Stimulated activated CD4-positive, alpha-beta T cell treated with anti-CD3 and anti-CD28 coated beads, Interleukin-2, amount 100 ng/mL, for 24 hours (primary cell): ENCODE measurements at regions not wholly inside any gene's neighbourhood (a gene's known extent, or its start where the extent isn't known, plus 50 kb on each side); places are given as distances from the start of the nearest gene placed in this dataset.
"Not testable (repeated sequence)": the region's sequence is repeated elsewhere in the genome, so short reads cannot be mapped to it uniquely, and the experiment has no call there.

ENCODE experiments used
- DNase-seq, 2 donors: peaks; one replicate each; pipeline ENCODE4 v3.0.0-alpha.2; 2020

DNA sequence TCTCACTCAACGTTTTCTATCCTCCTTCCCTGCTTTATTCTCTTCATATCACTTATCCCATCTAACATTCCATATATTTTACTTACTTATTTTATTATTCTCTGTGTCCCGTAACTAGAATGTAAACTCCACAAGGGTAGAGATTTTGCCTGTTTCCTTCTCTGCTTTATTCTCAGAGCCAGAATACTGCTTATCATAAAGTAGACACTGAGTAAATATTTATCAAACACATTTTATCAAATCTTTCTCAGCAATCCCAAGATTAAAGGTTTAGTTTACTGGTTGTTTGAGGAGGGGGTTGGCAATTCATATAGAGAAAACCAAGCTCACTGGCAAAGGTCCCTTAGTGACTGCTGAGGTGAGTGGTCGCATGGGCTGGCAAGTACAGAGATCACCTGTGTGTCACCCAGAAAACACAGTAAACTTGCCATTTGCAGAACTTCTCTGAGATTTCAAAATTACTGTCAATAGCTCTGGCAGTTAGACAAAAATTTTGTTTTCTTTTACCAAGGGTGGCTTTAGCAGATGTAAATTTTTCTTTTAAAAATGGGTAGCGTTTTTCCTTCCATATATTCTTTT is 662.4 kb downstream of the UTRN start:
- DNase-seq, result no peak

DNA sequence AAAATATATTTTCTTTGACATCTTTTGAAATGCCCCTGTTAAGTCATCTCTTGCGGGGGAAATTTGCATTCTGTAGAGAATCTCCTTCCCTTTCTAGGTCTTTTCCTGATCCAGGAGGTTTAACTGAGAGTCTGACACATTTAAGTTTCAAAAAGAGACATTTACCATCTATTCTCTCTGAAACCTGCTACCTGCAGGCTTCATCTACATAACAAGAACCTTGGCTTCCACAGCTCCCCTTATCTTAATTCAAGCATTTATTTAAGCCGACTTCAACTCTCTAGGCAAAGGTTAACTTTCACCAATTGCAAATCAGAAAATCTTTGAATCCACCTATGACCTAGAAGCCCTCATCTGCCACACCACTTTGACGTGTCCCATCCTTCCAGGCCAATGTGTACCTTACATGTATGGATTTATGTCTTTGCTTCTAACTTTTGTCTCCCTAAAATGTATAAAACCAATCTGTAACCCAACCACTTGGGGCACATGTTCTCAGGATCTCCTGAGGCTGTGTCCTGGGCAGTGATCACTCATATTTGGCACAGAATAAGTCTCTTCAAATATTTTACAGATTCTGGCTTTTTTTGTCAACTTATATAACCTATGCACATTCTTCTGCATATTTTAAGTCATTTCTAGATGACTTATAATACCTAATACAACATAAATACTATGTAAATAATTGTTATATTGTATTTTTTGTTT is 666.7 kb downstream of the UTRN start:
- DNase-seq, result no peak

DNA sequence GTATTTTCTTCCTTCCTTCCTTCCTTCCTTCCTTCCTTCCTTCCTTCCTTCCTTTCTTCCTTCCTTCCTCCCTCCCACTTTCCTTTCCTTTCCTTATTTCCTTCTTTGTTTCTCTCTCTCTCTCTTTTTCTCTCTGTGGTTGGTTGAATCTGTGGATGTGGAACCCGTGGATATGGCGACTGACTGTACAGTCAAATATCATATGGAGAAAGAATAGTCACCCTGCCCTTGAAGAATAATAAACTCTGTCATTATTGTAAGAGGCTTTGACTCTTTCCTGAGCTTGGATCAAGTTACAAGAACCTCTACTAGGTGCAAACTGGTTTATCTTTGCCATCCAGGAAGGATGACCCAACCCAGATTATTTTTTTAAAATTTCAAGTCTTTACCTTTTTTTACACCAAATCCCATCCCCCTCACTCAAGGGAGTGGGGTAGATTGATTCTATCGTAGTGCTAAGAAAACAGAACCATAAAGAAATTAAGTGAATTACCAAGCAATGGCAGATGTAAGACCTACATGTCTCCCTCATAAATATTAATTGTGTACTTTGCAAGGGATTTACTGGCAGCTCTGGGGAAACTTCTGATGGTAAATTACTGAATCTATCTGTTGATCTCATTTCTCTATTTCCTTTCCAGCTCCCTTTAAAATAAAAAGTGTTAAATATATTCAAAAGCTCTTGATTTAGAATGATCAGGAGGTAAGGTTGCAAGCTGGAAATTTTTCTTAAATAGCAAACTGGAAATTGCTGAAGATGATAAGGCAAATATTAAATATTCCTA is 667.5 kb downstream of the UTRN start:
- no peak for DNase-seq

DNA sequence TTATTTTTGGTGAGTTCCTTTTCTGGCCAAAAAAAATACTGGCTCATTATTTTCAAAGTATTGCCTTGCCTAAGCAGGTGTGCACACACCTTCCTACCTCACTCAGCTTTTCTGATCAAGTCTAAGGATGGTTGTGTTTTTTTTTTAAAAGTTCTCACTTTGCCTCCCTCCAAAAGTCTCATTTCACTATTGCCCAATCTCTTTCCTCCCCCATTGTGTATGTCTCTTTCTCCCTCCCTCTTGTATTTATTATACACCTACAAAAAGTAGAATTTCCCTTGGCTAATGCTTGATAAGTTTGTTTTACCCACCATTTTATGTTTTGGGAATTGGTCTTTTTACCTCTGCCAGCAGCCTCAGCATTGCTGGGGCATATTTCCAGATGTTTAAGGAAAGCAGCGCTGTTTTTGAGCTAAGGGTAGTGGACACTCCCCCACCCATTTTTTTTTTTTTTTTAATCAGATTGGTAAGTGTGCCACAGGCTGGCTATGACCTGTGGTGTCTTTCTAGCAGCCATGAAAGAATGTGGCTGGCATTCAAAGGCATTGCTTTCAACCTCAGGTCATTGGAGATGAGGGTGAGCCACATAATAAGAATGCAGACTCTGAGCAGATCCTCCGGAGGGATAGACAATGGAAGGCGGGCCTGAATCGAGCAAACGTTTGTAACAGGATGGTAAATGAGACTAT is 668.6 kb downstream of the UTRN start:
- no peak for DNase-seq

DNA sequence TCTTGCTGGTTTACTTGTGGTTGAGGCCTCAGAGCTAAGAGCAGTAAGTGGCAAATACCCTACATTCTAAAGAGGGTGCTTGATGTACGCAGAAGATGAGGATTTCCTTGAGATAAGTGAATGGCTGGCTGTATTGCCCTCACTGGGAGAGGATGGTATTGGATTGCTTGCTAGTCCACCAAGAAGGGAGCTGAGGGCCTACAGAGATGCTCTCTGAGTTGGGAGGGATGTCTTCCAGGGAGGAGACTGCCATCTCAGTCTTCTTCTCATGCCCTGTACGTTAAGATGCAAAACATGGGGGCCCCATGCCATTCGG is 669.1 kb downstream of the UTRN start:
- DNase-seq, result no peak

DNA sequence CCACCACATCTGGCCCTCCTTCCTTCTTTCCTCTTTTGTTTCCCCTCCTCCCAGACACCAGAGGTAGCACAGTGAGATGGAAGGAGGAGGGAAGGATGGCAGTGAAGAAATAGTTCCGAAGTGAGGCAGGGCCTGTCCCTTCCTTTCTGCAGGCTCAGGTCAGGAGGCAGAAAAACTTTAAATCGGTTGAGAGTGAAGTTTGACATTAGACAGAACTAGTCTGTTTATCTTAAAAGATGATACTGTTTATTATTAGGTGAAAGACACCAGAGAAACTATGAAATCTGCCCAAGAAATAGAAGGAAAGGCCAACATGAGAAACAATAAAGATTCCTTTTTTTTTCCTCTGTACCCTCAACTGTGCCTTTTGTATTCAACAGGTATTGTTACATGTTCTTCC is 670.3 kb downstream of the UTRN start:
- DNase-seq, result no peak

DNA sequence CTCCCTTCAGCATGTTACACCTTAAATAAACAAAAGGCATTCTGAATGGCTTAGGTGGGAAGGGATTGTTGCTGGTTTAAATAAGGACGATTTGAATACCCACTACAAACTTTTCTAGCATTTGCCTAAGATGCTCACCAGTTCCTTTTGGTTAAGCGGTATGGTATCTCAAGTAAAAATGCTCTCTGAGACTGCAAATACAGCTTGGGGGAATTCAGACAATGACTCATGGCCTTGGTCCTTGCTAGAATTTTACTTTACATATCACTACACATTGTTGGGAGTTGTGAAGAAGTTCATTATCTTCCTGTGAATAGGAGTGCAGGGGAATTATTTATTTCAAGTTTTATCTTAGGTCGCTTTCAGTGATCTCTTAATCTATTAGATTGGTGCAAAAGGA is 670.7 kb downstream of the UTRN start:
- no peak for DNase-seq

DNA sequence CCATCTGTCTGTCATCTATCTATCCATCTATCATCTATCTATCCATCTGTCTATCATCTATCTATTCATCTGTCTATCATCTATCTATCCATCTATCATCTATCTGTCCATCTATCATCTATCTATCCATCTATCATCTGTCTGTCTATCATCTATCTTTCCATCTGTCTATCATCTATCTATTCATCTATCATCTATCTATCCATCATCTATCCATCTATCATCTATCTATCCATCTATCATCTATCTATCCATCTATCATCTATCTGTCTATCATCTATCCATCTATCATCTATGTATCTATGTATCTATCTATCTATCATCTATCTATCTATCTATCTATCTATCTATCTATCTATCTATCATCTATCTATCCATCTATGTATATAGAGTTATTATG is 671.6 kb downstream of the UTRN start:
- DNase-seq, result not testable (repeated sequence)

DNA sequence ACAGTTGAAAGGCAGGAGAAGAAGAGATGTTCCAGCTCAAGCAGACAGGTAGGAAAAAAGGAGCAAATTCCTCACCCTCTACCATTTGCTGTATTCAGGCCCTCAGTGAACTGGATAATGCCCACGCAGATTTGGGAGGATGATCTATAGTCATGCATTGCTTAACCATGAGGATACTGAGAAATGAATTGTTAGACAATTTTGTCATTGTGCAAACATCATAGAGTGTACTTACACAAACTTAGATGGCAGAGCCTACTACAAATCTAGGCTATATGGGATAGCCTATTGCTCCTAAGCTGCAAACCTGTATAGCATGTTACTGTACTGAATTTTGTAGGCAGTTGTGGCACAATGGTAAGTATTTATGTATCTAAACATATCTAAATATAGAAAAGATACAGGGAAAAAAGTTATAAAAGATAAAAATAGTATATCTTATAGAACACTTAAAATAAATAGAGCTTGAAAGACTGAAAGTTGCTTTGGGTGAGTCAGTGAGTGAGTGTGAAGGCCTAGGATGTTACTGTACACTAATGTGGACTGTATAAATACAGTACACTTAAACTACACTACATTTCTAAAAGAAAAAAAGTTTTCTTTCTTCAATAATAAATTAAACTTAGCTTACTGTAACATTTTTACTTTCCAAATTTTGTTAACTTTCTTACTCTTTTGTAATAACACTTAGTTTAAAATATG is 672.3 kb downstream of the UTRN start:
- DNase-seq, result no peak

DNA sequence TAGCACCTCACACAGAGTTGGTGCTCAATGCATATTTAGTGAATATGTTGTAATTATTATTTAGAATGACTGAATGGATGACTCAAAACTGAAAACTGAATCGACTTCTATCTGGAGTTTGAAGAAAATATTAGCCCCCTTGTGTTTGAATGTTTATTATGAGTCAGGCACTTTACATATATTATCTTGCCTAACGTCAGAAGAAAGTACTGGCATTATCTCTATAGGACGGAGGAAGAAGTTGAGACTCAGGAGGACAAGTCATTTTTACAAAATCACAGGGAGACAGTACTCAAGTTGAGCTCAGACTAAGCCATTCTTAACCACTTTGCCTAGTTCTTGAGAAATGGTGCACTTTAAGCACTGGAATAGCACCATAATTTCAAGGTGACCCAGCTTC is 684.0 kb downstream of the UTRN start:
- no peak for DNase-seq

DNA sequence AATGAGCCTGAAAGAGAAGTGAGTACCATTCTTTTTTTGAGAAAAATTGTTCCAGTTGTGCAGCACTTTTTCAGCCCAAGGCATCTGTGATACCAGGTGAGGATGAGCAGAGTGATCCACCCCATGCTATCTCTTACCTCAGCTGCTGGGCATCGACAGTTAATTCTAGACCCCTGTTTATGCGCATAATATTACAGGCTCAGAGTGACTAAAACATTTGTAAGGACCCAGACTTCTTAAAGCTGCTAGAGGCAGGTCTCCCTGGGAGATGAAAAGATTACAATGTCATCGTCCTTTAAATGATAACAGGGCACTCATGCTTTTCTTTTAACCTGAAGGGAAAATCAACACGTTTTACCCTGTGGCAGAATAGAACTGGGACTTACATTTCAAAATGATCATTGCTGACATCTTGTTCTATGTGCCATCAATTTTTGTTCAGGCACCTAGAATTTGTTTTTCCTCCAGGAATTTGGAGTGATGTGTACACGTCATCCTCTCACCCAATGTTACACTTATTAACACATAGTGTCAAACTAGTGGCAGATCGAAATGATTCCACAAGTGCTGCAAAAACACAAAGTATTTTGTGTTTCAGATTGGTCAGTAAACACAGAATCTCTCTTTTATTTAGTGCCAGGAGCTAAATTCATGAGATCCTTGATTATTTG is 684.6 kb downstream of the UTRN start:
- DNase-seq, result no peak

DNA sequence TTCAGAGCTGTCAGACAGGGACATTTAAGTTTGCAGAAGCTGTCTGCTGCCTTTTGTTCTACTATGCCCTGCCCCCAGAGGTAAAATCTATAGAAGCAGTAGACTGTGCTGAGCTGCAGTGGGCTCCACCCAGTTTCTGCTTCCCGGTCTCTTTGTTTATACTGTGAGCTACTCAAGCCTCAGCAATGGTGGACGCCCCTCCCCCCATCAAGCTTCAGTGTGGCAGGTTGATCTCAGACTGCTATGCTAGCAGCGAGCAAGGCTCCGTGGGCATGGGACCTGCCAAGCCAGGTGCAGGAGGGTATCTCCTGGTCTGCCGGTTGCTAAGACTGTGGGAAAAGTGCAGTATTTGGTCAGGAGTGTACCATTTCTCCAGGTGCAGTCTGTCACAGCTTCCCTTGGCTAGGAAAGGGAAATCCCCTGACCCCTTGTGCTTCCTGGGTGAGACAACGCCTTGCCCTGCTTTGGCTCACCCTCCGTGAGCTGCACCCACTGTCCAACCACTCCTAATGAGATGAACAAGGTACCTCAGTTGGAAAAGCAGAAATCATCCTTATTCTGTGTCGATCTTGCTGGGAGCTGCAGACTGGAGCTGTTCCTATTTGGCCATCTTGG is 692.2 kb downstream of the UTRN start:
- not testable (repeated sequence) for DNase-seq

DNA sequence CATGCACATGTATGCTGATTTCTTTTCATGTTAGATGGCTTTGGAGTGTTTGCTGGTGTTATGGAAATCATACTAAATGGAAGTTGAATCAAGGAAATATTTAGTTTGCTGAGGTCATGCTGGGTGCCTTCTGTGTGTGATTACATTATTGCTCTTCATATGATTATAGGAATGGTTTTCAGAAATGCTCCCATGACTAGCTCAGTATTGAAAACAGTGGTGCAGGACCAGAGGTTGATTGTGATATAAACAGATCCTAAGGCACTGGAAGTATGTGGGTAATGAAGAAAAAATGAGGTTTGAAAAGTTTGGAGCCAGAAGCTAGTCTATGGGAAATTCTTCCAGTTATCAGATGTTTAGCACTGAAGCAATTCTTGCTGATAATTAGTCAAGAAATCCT is 693.1 kb downstream of the UTRN start:
- DNase-seq, result no peak

DNA sequence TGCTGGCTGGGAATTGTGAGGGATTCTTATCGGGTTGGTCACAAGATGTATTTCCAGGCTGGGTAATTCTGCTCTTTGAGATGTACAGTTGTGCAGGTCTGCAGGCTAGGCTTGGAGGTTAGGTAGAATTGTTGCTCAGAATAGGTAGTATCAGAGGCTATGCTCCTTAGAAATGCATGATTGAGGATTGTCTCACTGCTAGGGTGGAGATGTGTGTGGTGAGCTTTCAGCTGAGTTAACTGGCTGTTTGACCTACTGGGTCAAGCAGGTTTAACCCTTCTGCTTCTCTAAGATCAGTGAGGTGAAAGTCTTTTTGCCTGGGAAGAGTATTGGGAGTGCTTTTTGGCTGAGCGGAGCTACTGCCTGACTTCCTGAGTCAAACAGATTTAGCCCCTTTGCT is 701.1 kb downstream of the UTRN start:
- DNase-seq, result no peak

DNA sequence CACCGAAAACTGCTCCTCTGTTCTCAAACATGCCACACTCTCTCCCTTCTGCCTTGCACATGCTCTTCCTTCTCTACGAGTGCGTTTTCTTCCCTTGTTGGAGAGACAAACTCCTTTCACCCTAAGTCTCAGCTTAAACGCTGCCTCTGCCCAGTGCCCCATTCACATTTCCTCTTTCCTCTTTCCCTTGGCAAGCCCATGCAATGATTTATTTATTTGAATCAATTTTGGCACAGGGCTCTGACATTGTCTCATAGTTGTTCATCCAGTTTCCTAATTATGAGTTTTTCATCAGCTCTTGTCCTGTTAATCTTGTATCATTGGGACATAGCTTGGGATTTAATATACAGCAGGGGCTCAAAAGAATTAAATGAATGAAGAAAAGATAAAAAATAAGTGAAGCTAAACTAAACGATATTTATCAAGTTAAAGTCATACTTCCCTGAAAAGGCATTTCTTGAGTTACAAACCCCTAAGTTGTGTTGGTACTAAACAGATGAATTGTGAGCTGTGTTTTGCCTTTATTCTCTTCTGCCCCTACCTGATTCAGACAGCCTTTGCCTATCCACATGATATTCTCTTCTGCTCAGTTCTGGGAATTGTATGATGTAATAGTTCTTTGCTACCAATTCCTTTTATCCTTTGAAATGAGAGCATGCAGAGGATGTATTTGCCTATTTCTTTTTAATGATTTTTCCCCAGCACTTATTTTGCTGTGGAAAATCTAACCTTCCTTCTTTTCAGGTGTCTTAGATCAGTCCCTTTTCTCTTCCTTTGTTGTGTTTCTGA is 704.4 kb downstream of the UTRN start:
- DNase-seq, result no peak

DNA sequence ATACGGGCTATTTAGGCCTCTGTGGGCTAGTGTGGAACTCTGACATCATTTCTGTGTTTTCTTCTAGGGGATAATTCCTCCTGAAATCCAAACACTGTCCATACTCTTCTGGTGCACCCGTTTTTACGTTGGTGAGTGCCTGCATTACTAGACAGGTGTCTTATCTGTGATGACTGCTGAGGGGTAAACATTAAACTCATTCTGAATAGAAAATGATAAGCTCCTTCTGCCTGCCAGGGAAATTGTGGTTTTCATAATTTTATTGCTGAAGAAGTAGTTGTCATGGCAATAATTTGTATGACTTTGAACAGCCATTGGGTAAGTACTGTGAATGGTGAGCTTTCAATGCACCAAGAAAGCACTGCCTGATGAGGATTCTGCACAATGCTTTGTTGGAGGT is 705.6 kb downstream of the UTRN start:
- DNase-seq, result no peak

DNA sequence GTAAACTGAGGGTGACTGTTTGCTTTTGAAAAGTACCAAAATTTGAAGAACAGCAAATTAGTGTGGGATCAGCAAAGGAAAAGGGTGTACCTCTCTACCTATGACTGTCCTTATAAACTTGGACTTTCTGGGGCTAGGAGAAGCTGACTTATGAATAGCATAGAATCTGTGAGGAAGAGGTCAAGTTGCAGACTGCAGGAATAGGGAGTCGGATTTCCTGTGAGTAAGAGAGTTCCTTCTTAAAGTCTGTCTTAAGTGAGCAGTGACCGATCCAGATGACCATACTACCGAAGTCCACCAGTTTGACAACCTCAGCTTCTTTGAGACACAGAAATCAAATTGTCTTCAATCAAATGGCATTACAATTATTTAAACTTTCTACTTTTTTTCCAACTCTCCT is 708.7 kb downstream of the UTRN start:
- no peak for DNase-seq

DNA sequence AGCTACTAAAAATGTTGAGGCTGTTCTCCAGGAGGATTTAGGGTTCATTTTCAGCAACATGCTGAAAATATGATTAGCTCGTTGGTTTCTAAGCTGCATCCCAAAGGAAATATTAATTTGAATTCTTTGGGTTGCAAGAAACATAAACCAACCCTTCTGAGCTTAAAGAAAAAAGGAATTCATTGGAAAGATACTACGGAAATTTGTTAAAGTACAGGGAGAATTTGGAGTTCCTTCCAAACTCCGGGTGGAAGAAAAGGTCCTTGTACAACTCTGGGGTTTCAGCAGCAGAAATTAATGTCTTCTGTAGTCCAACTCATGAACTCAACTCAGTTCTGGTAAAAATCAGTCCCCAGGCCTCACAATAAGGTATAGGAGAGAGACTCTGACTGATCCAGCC is 712.9 kb downstream of the UTRN start:
- DNase-seq, result no peak

DNA sequence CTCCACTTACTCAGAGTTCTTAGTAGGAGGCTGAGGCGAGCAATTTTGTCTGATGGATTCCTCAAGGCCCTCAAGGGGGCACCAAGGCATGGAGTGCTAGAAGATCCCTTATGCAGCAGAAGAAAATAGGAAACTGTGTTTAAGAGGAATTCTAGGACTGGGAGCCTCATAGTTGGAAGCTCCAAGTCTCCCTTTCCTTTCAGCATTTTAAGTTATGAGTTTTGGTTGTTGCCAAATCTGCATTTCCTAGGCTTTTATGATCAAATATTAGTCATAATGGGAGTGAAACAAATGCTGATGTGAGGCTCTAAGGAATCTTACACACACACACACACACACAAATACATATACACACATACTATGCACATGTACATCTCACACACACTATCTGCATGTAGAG is 714.0 kb downstream of the UTRN start:
- DNase-seq, result no peak

DNA sequence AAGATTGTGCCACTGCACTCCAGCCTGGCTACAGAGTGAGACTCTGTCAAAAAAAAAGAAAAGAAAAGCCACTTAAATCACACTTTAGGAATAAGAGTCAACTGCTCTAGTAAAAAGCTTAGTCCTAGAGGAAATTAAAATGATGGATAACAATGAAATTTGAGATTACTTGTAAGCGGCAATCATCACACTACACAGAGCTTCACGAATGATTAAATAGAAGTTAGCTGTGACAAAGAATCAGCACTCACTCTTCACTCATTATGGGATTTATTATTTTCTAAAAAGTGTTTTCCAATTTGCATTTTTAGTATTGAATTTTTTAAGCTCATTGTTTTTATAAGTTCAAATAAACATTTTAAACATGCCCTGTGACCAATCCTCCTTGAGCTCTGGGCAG is 718.0 kb downstream of the UTRN start:
- no peak for DNase-seq

DNA sequence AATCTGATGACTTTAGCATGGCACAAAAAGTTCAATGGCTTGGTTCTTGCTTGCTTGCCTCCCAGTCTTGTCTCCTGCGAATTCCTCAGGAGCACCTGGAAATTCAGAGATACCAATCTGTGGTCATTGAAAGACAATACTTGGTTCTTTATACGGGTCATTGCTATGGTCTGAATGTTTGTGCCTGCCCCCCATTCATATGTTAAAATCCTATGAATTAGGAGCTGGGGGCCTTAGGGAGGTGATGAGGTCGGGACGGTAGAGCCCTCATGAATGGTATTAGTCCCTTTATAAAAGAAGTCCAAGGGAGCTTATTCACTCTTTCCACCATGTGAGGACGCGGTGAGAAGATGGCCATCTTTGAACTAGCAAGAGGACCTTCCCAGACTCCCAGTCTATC is 721.8 kb downstream of the UTRN start:
- no peak for DNase-seq
